ENCODE measurements at regions not wholly inside any gene's neighbourhood (a gene's known extent, or its start where the extent isn't known, plus 50 kb on each side); places are given as distances from the start of the nearest gene placed in this dataset.

DNA sequence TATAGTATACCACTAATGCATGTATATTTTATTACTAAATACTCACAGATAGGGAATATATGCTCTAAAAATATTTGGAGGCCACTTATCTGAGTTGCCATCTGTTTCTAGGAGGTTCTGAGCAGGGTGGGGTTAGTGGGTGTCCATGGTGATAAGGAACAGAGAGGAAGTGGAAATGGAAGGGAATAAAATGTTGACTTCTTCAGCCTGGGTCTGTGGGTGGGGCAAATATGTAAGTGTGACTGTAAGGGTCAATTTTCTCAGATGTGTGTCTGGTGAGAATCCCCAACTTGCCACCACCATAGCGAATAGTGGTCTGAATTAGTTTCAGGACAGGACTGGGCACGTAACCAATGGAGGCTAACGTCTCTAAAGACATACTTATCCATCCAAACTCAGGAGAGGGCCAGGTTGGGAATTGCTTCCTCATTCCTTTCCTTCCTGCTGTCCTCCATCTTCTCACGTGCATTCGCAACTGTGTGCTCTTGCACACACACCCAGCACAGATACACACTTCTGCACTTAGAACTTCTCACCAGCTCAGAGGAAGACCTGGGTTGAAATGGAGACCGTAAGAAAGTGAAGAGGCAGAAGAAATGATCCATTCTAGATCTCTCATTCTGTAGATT is 54.2 kb upstream of the GZMB start:
- H3K27ac ChIP-seq, result no peak overlapping the region
- no peak for DNase-seq (ENCODE audit: extremely low spot score in 2 of 2)
- no peak overlapping the region for H3K4me3 ChIP-seq
- no peaks in the 10 kb centered on the region for H3K4me1 ChIP-seq
- intact Hi-C loops (cut with DNase I), result no loop called here
- no peaks in the 10 kb centered on the region for H3K36me3 ChIP-seq
- TF ChIP-seq POLR2A (IDR thresholded peaks at IDR 0.05), result no peak
- no peak for TF ChIP-seq POLR2AphosphoS5 (IDR thresholded peaks at IDR 0.05; ENCODE audit: insufficient read depth in 1 of 2, low read depth in 1 of 2)
- no peak for TF ChIP-seq CTCF (IDR thresholded peaks at IDR 0.05)
- H3K9me3 ChIP-seq, result no peaks in the 10 kb centered on the region
- no peaks in the 10 kb centered on the region for H3K27me3 ChIP-seq
